ENCODE measurements at regions not wholly inside any gene's neighbourhood (a gene's known extent, or its start where the extent isn't known, plus 50 kb on each side); places are given as distances from the start of the nearest gene placed in this dataset.

GRCh38 chr13:65310663-65311328, 1919.3 kb downstream of the PCDH9 start:
- TF ChIP-seq ZNF263 (CRISPR knock-in tag; IDR thresholded peaks at IDR 0.05) (no peak), MAFF (IDR thresholded peaks at IDR 0.05; ENCODE audit: low read depth, low read length) (no peak), POLR2A (IDR thresholded peaks at IDR 0.05; ENCODE audit: insufficient read depth in 1 of 2, low read depth in 2 of 2, low read length in 2 of 2) (no peak), CTCF (CRISPR knock-in tag; IDR thresholded peaks at IDR 0.05) (no peak), PHF8 (CRISPR knock-in tag; IDR thresholded peaks at IDR 0.05) (no peak), MXI1 (IDR thresholded peaks at IDR 0.05; ENCODE audit: borderline replicate concordance, low read depth, low read length) (no peak), NFYB (CRISPR knock-in tag; IDR thresholded peaks at IDR 0.05) (no peak), GABPA (IDR thresholded peaks at IDR 0.05; ENCODE audit: low read depth, low read length) (no peak), GABPA (CRISPR knock-in tag; IDR thresholded peaks at IDR 0.05; ENCODE audit: low read depth) (no peak), HIVEP1 (CRISPR knock-in tag; IDR thresholded peaks at IDR 0.05) (no peak), ATAD3A (CRISPR knock-in tag; IDR thresholded peaks at IDR 0.05) (no peak), NFATC3 (CRISPR knock-in tag; IDR thresholded peaks at IDR 0.05) (no peak)
